BE2C (cell line): ENCODE measurements at regions not wholly inside any gene's neighbourhood (a gene's known extent, or its start where the extent isn't known, plus 50 kb on each side); places are given as distances from the start of the nearest gene placed in this dataset.

Experiments used
- DNase-seq: peaks from one replicate; pipeline ENCODE4 v3.0.0-alpha.2; 2020
- H3K27me3 ChIP-seq: fragments of 250-450 bp; sonication (Bioruptor Pico); 2 replicates; pipeline ENCODE4 v1.5.1; 2020; ENCODE audit warnings: mild to moderate bottlenecking
- H3K36me3 ChIP-seq: fragments of 250-450 bp; sonication (Bioruptor Pico); 2 replicates; pipeline ENCODE4 v1.5.1; 2020; ENCODE audit warnings: mild to moderate bottlenecking
- H3K4me1 ChIP-seq: fragments of 250-450 bp; sonication (Bioruptor Pico); 2 replicates; pipeline ENCODE4 v1.5.1; 2020
- H3K4me3 ChIP-seq: 2 replicates; pipeline ENCODE4 v1.5.1; 2011; ENCODE audit warnings: low read depth, low read length
- H3K9me3 ChIP-seq: fragments of 250-450 bp; sonication (Bioruptor Pico); 2 replicates; pipeline ENCODE4 v1.5.1; 2020
- TF ChIP-seq, protein P1 (sequence below): IDR thresholded peaks from 2 replicates; pipeline ENCODE4 v1.5.1; 2012; ENCODE audit warnings: mild to moderate bottlenecking, low read depth, low read length

DNA sequence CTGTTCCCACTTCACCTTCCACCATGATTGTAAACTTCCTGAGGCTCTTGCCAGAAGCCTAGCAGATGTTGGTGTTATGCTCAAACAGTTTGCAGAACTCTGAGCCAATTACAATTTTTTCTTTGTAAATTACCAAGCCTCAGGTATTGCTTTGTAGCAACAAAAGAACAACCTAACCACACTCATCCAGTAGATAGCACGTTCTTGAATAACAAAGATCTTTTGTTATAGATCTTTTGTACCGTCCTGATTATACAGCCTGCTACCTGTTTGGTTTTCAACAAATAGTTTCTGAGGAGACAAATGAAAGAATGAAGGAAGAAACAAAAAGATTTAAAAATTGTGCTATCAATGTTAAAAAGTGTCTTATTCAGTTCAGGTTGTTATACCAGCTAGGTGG, 474.7 kb upstream of the ALCAM start:
- no peaks in the 10 kb centered on the region for H3K4me1 ChIP-seq
- TF ChIP-seq, protein P1, sequence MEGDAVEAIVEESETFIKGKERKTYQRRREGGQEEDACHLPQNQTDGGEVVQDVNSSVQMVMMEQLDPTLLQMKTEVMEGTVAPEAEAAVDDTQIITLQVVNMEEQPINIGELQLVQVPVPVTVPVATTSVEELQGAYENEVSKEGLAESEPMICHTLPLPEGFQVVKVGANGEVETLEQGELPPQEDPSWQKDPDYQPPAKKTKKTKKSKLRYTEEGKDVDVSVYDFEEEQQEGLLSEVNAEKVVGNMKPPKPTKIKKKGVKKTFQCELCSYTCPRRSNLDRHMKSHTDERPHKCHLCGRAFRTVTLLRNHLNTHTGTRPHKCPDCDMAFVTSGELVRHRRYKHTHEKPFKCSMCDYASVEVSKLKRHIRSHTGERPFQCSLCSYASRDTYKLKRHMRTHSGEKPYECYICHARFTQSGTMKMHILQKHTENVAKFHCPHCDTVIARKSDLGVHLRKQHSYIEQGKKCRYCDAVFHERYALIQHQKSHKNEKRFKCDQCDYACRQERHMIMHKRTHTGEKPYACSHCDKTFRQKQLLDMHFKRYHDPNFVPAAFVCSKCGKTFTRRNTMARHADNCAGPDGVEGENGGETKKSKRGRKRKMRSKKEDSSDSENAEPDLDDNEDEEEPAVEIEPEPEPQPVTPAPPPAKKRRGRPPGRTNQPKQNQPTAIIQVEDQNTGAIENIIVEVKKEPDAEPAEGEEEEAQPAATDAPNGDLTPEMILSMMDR = no peak
- no peaks in the 10 kb centered on the region for H3K27me3 ChIP-seq
- H3K9me3 ChIP-seq = no peaks in the 10 kb centered on the region
- DNase-seq = no peak
- no peak overlapping the region for H3K4me3 ChIP-seq
- no peaks in the 10 kb centered on the region for H3K36me3 ChIP-seq

DNA sequence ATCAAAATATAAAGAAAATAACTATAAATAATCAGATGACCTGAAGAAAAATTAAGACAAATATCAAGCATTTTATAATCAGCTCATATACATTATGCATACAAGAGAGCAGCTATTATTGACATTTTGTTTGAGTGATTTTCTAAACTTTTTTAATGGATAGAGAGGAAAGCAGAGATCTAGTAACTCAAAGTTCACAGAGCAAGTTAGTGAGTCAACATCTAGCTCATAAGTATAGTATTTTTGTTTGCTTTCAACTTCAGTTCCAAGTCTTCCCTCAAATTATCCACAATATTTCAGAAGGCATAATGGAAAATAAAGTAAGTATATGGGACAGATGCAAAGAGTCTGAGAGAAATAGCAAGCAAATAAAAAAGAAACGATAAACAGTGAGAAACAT, 470.1 kb upstream of the ALCAM start:
- no peaks in the 10 kb centered on the region for H3K36me3 ChIP-seq
- no peaks in the 10 kb centered on the region for H3K27me3 ChIP-seq
- H3K9me3 ChIP-seq = no peaks in the 10 kb centered on the region; the same call in 1 of the 2 replicates
- no peak for DNase-seq
- H3K4me1 ChIP-seq = peaks cover 3% of the 10 kb centered on the region; the same call in 1 of the 2 replicates
- H3K4me3 ChIP-seq = no peak overlapping the region
- TF ChIP-seq, protein P1 = no peak

DNA sequence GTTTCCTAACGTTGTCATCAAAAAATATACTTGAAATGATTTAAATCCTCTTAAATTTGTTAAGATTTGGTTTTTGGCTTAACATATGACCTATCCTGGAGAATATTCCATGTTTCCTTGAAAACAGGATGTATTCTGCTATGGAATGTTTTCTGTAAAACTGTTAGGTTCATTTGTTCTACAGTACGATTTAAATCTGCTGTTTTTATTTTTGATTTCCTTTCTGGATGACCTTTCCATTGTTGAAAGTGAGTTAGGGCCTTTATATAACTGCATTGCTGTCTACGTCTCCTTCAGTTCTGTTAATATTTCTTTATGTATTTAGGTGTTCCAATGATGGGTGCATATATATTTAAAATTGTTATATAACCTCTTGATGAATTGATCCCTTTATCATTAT, 465.3 kb upstream of the ALCAM start:
- Histone ChIP-seq H3K9me3 (no peaks in the 10 kb centered on the region; the same call in 1 of the 2 replicates), H3K36me3 (no peaks in the 10 kb centered on the region), H3K27me3 (no peaks in the 10 kb centered on the region), H3K4me1 (peaks cover 3% of the 10 kb centered on the region; the same call in 1 of the 2 replicates), H3K4me3 (no peak overlapping the region)
- TF ChIP-seq, protein P1 = no peak
- no peak for DNase-seq

DNA sequence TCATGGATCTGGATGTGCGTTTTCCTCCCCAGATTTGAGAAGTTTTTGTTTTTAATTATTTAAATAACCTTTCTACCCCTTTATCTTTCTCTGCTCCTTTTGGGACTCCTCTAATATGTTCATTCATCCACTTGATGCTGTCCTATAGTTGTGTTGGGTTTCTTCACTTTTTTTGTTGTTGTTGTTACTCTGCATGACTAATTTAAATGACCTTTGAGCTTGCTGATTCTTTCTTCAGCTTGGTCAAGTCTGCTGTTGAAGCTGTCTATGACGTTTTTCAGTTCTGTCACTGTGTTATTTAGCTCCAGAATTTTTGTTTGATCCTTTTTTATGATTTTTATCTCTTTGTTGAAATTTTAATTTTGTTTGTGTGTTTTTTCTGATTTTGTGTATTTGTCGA, 463.6 kb upstream of the ALCAM start:
- Histone ChIP-seq H3K9me3 (no peaks in the 10 kb centered on the region; the same call in 1 of the 2 replicates), H3K4me3 (no peak overlapping the region), H3K36me3 (no peaks in the 10 kb centered on the region), H3K4me1 (peaks cover 3% of the 10 kb centered on the region; the same call in 1 of the 2 replicates), H3K27me3 (no peaks in the 10 kb centered on the region)
- TF ChIP-seq, protein P1 = no peak
- DNase-seq = no peak

DNA sequence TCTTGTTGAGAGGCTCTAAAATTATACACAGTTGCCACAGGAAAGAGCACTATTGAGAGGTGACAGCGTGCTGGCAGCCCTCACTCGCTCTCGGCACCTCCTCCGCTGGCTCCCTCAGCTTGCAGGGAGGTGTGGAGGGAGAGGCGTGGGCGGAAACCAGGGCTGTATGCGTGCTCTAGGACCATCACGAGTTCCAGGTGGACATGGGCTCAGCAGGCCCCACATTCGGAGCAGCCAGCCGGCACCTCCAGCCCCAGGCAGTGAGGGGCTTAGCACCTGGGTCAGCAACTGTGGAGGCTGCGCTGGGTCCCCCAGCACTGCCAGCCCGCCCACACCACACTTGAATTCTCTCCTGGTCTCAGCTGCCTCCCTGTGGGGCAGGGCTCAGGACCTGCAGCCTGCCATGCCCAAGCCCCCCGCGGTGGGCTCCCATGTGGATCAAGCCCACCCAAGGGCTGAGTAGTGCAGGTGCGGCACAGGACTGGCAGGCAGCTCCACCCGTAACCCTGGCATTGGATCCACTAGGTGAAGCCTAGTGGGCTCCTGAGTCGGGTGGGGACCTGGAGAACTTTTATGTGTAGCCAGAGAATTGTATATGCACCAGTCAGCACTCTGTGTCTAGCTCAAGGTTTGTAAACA, 460.6 kb upstream of the ALCAM start:
- TF ChIP-seq, protein P1 = no peak
- Histone ChIP-seq H3K4me3 (no peak overlapping the region), H3K27me3 (no peaks in the 10 kb centered on the region), H3K9me3 (no peaks in the 10 kb centered on the region), H3K36me3 (no peaks in the 10 kb centered on the region), H3K4me1 (no peaks in the 10 kb centered on the region)
- no peak for DNase-seq

DNA sequence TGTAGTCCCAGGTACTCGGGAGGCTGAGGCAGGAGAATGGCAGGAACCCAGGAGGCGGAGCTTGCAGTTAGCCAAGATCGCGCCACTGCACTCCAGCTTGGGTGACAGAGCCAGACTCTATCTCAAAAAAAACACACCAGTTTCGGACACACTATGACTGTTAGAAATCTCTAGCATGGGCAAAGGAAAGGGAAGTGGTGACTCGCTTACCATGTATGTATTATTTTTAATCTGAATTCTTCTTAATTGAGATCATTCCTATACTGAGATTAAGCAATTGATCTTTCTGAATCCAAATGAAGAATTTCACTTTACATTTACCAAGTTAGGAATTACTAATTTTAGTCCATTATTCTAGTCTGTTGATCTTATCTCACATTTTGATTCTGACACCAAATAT, 459.2 kb upstream of the ALCAM start:
- no peak for DNase-seq

More for the DNA sequence above, 459.2 kb upstream of the ALCAM start:
- H3K9me3 ChIP-seq = no peaks in the 10 kb centered on the region
- no peaks in the 10 kb centered on the region for H3K36me3 ChIP-seq
- TF ChIP-seq, protein P1 = no peak
- H3K27me3 ChIP-seq = no peaks in the 10 kb centered on the region
- H3K4me3 ChIP-seq = no peak overlapping the region
- no peaks in the 10 kb centered on the region for H3K4me1 ChIP-seq
